Activated naive CD4-positive, alpha-beta T cell treated with Interleukin-2 at 50 U/mL for 16 hours (primary cell): ENCODE measurements at regions not wholly inside any gene's neighbourhood (a gene's known extent, or its start where the extent isn't known, plus 50 kb on each side); places are given as distances from the start of the nearest gene placed in this dataset.

Experiments used
- DNase-seq: peaks from one replicate; pipeline ENCODE4 v3.0.0-alpha.2; 2020

GRCh38 chr20:60215816-60216730 is 257.9 kb downstream of the CDH26 start:
- no peak for DNase-seq

DNA sequence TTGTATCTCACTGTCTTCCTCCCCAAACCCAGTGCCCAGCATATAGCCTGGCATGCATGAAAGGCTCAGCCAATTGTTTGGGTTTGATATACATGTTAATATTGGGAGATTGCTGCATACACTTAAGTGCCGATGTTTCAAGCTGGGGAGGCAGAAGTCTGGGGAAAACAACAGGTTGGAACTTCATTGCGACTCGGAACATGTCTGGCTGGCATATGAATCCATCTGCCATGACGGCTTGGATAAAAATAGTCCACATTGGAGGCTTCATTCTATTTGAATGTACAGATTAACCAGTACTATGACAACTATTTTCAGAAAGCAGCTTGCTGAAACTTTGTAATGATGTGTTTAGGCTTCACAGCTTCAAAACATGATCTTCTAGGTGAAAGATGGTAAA is 261.0 kb downstream of the CDH26 start:
- no peak for DNase-seq

- DNase-seq, result no peak
These were observed 261.9 kb downstream of the CDH26 start for GRCh38 chr20:60219984-60220562.

DNA sequence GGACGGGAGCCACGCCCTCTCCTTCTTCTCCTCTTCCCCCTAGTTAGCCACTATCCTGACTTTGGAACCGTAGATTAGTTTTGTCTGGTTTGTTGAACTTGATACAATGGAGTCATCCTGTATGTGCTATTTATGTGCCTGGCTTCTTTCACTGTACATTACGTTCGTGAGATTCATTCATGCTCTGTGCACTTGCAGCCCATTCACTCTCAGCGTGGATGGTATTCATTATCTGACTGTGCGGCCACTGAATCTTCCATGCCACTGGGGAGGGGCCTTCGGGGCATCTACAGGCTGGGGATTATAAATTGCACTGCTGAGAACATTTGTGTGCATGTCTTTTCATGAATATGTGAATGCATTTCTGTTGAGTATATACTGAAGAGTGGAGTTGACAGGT is 262.5 kb downstream of the CDH26 start:
- no peak for DNase-seq

DNA sequence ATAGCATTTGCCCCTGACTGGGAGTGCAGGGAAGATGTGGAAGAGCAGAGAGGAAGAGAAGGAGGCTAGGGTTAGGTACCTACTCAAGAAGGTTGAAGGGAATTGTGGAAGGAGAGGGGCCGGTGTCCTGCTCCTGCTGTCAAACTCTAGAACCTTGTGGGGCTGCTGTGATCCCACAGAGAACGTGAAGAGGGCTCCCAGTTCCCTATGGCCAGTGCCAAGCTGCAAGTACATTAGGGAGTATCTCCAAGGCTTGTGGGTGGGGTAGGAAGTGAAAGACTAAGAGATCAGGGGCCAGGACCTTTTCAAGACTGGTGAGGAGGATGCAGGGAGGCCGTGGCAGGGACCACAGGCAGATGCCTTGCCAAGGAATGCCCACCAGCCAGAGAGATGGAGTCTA is 263.4 kb downstream of the CDH26 start:
- DNase-seq, result no peak

DNA sequence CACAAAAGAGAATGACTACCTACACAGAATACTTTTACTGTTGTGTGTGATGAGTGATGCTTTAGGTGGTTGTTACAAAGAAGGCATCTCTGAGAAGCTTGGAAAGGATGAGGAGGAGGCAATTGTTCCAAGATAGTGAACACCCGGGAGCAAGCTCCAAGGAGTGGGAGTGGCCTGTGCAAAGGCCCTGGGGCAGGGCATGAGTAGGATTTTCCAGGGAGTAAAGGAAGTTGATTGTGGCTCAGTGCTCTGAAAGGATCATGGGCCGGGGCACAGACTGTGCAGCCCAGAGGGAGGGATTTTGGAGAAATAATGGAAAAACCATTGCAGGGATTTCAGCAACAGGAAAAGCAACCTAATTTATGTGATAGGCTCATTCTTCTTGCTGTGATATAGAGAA is 264.3 kb downstream of the CDH26 start:
- no peak for DNase-seq

GRCh38 chr20:60223174-60223573 is 265.0 kb downstream of the CDH26 start:
- no peak for DNase-seq

DNA sequence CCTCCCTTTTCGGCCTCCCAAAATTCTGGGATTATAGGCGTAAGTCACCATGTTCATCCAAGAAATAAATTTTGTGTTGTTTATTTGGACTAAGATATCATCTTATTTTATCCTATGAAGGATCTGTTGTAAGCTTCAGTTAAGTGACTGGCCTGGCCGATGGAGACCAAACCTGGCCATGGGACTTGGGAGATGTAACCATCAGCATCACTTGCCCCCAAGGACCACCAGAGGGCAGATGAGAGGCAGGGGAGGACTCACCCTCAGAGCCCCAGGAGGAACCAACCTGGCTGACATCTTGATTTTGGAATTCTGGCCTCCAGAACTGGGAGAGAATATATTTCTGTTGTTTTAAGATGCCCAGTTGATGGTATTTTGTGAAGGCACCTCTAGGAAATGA is 266.7 kb downstream of the CDH26 start:
- no peak for DNase-seq

GRCh38 chr20:60228255-60228654 is 270.0 kb downstream of the CDH26 start:
- no peak for DNase-seq

- no peak for DNase-seq
These were observed 274.2 kb downstream of the CDH26 start for GRCh38 chr20:60232380-60232779.

- DNase-seq, result no peak
These were observed 274.9 kb downstream of the CDH26 start for GRCh38 chr20:60233018-60233630.

DNA sequence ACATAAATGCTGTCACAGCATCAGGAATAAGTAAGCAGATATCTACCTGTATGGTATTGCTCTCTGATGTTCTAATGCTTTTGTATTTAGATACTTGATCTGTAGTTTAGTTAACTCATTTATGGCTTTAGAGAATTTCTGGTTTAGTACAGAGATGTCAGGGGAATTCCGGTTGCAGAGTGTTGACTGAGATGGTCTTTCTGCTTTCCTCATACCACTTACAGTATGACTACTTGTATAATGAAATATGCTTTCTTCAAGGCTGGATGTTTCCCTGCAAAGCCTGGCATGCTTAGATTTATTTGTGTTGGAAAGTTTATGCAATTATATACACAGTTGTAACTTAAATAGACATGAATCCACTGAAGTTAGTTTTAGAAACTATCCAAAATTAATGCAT is 278.4 kb downstream of the CDH26 start:
- no peak for DNase-seq

- DNase-seq, result no peak
These were observed 279.8 kb downstream of the CDH26 start for GRCh38 chr20:60237981-60238380.

DNA sequence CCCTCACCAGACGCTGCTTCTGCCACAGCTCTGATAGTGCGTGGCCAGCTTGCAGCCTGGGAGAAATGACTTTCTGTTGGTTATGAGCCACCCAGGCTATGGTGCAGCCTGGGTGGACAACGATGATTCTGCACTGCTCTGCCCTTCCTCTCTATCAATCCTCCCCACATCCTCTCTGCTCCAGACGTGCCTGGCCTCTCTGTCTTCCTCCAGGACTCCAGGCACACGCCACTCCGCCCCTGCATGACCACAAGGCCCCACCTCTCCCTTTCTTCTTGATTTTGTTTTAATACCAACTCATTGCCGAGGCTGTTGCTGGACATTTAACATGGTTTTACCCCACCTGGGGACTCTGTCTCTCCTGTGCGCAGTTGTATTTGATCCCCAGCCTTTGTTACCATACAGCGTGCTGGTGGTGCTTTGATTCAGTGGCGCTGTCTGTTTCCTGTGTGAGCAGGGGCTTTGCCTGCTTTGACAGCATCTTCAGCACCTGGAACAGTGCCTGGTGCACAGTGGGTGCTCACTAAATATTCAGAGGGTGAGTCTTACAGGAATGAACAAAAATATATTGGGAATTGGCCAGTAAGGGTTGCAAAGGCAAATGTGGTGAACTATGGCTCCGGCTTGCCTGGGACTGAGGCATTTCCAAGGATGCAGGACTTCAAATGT is 280.9 kb downstream of the CDH26 start:
- no peak for DNase-seq

GRCh38 chr20:60239956-60240355 is 281.7 kb downstream of the CDH26 start:
- no peak for DNase-seq

DNA sequence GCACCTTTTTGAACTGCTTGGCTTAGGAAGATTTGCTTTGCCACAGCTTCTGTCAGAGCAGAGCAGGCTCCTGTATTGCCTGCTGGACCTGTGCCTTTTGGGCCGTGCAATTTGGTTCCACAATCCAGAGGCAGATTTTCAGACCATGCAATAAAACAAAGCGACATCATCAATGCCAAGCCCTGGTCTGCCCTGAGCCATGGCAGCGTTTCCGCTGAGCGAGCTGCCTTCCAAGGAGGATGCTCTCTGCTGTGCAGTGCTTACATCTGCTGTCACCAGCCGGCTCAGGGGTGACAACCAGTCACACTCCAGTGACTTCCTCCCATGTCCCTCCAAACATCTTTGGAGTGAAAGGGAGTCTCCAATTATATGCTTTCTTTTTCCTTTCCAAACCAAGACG is 282.2 kb downstream of the CDH26 start:
- DNase-seq, result no peak

DNA sequence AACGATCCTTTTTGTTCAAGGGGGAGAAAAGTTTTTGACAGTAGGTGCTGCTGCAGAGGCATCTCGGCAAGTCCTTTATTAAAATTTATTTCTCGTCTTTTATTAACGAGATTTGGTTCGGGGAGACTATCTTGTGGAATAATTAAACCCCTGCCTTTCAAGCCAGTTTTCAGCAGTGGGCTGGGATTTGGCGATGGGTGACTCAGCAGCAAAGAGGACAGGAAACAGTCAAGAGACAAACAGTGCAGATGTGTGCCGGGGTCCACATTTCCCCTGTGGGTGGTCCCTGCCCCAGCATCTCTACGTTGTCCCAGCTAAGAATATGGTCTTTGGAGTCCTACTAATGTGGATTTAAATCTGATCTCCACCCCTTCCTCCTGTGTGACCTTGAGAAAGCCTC is 282.8 kb downstream of the CDH26 start:
- no peak for DNase-seq

DNA sequence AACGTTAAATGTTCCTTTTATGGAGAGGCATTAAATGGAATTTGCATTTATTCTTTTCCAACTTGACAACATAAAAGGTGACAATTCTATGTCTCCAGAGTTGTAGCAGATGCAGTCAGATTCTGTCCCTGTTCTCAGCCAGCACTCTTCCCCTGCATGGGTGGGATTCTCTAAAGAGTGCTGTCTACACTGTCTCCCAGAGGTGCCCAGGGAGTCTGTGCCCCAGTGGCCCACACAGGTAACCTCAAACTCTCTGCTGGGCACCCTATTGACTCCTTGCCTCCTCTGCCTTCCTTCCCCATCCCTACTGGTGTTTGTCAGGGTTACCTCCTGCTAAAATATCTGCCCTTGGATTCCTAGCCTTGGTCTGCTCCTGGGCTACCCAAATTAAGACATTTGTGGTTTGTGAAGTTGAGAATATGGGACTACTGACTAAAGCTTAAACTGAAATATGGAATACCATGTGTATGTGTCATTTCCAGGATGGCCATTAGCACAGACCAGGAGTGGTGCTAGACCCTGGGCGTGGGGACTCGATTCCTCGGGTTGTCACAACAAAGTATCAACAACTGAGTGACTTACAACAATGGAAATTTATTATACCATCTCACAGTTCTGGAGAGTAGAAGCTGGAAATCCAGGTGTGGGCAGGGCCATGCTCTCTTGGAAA is 284.7 kb downstream of the CDH26 start:
- no peak for DNase-seq

GRCh38 chr20:60244373-60245146 is 286.3 kb downstream of the CDH26 start:
- DNase-seq, result no peak

GRCh38 chr20:60246751-60247150 is 288.5 kb downstream of the CDH26 start:
- DNase-seq, result no peak

DNA sequence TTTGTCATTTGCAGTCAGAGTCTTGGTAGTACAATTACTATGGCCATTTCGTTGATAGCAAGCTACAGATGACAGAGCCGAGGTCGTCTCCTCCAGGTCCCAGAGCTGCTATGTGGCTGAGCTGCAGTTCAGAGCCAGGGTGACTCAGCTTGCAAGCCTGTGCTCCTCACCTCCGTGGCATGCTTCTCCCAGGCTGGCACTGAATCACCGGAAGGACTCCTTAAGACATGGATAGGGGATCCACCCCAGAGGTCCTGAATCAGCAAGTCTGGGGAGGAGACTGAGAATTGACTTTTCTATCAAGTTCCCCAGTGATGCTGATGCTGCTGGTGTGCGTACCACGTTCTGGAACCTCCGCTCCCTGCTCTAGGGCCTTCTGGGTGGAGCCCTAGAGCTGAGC is 291.2 kb downstream of the CDH26 start:
- DNase-seq, result no peak

GRCh38 chr20:60250251-60250650 is 292.0 kb downstream of the CDH26 start:
- no peak for DNase-seq
